NCI-H2196 (cell line): ENCODE measurements at regions not wholly inside any gene's neighbourhood (a gene's known extent, or its start where the extent isn't known, plus 50 kb on each side); places are given as distances from the start of the nearest gene placed in this dataset.
A peak's percentile ranks its signal among the peaks of the same experiment; 100 is the strongest.
"Not testable (repeated sequence)": the region's sequence is repeated elsewhere in the genome, so short reads cannot be mapped to it uniquely, and the experiment has no call there.

Experiments used
- DNase-seq: peaks from one replicate; lab custom pipeline; 2025; ENCODE audit not compliant: unreplicated experiment; lab: John Stamatoyannopoulos, UW

DNA sequence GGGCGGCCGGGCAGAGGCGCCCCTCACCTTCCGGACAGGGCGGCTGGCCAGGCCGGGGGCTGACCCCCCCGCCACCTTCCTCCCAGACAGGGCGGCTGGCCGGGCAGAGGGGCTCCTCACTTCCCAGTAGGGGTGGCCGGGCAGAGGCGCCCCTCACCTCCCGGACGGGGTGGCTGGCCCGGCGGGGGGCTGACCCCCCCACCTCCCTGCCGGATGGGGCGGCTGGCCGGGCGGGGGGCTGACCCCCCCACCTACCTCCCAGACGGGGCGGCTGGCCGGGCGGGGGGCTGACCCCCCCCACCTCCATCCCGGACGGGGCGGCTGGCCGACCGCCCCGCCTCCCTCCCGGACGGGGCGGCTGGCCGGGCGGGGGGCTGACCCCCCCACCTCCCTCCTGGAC lies 1615.5 kb upstream of the C9orf72 start:
- DNase-seq = not testable (repeated sequence)

DNA sequence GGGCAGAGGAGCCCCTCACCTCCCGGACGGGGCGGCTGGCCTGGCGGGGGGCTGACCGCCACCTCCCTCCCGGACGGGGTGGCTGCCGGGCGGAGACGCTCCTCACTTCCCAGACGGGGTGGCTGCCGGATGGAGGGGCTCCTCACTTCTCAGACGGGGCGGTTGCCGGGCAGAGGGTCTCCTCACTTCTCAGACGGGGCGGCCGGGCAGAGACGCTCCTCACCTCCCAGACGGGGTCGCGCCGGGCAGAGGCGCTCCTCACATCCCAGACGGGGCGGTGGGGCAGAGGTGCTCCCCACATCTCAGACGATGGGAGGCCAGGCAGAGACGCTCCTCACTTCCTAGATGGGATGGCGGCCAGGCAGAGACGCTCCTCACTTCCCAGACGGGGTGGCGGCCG lies 1615.9 kb upstream of the C9orf72 start:
- DNase-seq = not testable (repeated sequence)

DNA sequence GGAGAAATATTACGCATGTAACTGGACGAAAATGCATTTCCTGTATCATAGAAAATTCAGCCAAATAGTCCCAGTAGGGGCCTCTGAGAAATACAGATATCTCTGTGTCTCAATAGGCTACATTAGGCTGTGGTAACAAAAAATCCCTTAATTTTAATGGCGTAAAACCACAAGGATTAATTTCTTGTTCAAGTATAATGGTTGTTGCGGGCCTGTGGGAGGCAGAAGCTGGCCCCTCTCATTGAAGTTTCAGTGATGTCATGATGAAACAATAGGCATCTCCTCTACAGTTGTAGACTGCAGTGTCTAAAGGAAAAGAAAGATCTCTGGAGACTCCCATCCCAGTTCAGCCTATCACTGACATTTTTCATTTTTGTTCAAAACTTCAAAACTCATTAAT lies 1625.6 kb upstream of the C9orf72 start:
- DNase-seq = no peak

DNA sequence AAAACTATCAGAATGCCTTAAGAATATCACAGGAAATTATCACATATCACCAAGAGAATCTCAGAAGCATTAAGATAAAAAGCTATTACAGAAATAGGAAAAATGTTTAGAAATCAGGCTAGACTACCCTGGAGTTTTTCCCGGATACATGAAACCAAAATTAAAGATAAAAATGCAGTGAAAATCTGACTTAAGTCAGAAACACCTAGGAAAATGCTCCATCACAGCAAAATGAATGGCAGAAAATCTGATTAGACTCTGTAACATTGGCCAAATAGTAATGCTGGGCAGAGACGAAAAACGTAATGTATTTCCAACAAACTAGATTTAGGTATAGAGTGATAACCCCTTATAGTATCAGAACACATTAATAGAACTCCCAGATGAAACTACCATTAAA lies 1626.7 kb upstream of the C9orf72 start:
- DNase-seq = no peak

DNA sequence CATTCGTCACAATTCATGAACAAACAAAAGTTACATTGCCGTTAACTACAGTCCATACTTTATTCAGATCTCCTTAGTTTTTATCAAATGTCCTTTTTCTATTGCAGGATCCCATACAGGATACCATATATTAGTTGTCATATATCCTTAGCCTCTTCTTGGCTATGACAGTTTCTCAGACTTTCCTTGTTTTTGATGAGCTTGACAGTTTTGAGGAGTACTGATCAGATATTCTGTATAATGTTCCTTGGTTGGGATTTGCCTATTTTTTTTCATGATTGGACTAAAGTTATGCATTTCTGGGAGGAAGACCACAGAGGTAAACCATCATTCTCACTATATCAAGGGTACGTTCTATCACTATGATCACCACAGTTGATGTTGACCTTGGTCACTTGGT lies 1627.4 kb upstream of the C9orf72 start:
- no peak for DNase-seq

DNA sequence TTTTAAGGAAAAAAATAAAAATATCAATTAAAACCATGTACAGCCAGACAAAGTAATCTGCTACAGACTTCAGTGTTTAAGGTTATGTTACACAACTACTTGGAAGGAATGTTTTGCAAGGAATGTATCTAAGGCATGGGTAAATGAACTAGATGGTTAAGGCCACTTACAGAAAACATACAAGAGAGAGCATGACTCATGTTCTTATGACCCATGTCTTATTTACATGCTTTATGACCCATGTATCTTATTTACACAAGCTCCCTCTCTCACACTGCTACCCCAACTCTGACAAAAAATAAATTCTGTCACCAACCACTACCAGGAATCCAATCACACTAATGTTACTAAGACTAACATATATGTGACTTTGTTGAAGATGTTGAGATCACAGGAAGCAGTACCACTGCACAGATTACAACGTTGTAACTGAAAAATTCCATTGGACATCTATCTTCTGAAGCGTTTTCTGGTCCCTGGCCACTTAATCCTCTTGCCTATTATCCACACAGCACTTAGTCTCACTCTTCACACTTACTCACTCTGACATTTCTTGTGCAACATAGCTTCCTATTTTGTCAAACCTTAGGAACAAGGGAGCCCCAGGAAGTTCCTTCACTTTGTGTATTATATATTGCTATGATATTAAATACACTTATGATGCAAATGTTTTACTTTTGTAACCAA lies 1630.1 kb upstream of the C9orf72 start:
- no peak for DNase-seq

DNA sequence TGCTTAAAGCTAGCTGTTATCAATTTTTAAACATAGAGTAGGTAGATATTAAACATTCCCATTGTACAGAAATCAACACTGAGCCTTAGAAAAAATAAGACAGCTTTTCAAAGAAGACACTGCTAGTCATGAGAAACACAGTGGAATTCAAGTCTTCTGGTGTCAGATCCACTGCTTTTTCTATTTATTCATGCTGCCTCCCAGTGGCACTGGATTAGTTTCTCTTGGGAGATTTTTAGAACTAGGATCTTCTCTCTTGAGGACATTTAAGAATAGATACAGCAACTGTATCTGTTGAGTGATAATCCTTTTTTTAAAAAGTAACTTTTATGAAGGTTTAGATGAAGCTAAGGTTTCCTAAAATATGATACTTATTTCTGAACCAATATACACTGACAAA lies 1635.4 kb upstream of the C9orf72 start:
- no peak for DNase-seq

DNA sequence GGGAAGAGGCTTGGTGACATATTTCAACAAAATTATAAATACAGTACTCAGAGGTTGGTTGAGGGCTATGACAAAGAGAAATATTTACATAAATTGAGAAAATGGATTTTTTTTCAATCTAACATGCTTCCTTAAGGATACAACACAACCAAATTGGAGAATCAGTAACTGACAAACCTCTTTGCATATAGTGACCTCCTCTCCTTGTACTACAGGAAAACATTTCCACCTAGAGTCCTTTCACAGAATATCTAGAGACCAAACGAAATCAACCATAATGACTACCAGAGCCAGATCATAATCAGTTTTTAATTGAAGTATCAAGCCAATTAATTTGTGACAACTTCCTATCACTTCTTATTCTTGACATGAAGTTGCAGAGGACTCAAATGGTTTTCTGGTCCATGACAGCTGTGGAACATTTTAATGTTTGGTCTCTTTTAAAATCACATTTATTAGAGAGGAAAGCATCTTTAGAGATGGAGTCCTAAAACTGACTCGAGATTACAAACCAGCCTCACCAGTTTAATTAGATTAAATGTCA lies 1636.5 kb upstream of the C9orf72 start:
- no peak for DNase-seq

DNA sequence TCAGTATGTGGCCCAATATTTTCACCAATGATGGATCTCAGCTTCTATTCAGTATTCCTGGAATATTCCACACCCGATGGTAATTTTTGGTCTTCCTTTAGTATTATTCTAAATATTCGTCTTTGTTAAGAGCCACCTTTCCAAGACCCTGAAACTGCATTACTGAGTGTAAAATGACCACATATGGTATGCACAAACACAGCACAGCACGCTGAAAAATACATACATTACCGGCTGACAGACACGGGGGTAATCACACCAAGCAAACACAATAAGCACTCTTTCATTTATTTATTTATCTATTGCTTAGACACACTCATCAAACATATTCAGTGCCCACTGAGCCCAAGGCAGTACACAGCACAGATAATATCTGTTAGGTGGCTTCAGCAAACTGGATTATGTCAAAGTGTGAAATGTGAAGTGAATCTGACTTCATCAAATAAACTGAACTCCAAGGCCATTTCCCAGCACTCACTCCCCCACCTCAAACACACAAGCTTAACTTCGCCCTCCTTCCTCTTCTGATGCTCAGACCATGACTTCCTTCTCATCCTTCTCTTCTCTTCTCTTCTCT lies 1637.8 kb upstream of the C9orf72 start:
- no peak for DNase-seq

DNA sequence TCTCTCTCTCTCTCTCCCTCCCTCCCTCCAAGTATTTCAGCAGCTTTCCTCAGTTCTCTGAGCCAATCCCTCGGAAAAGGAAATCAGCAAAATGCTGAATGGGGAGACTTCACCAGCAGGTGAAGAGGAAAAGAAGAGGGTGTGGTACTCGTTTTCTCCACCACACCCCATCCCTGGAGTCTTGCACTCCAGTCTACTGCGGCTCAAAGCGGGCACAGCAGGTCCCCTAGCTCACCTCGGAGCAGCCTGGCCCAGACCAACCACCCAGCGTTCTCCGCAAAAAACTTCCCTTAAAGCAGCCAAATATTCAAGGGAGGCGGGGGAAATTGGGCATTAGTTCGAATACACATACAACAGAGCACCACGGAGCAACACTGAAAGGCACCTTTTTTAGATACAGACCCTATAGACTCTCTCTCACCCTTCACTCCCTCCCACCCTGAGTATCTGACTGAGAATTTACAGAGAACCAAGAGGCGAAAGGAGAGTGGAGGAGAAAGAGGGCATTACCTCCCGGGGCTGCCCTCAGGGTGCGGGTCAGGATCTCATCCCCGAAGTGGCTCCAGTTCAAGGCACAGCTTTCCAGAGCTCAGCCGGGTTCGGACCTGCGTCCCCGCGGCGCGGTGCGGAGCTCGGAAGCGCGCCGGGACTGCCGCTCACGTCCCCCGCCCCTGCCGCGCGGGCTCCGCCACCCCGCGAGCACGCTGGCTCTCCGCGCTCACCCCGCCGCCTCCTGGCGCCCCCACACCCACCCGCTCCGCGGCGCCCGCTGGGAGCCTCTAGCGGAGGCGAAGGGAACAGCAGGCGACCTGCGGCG lies 1638.5 kb upstream of the C9orf72 start:
- DNase-seq = peak; percentile 72

DNA sequence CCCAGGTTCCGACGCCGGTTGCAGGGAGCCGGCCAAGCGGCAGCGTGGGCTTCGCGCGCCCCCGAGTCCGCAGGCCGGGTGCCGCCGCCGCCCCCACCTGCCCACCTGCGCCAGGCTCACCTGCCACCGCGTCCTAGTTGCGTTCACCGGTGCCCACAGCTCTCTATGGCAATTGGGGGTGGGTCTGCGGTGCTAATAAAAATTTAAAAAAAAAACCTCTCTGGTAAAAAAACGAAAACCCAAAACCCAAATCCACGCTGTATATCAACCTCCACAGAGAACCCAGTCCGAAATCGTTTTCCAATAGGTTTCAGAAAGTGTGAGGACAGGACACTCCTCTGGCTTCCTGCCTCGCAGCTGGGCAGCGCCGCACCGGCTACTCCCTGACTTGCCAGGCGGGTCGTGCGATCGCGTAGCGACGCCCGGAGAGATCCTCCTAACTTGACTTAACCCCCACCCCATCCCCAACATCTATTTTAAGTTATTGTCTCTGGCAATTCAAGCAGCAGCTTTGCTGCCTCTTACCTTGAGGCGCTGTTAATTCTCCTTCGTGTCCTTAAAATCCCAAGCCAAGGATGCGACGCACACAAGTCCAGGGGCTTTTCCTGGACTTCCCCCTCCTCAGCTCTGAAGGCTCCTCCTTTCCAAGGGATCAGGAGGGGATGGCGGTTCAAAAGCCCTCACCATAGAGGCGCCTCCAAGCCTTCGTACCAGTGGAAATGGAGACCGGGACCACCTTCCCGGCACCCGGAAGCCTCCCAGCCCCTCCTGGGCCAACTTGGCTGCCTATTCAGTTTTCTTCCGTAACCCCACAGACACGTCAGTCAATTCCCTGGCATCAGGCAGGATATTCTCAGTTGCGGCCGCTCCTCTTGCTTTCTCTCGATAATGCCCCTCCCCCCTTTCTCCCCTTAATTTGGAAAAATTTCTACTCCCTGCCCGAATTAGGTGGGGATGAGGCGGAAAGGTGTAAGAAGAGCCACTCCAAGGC lies 1639.4 kb upstream of the C9orf72 start:
- DNase-seq = peak; percentile 26

DNA sequence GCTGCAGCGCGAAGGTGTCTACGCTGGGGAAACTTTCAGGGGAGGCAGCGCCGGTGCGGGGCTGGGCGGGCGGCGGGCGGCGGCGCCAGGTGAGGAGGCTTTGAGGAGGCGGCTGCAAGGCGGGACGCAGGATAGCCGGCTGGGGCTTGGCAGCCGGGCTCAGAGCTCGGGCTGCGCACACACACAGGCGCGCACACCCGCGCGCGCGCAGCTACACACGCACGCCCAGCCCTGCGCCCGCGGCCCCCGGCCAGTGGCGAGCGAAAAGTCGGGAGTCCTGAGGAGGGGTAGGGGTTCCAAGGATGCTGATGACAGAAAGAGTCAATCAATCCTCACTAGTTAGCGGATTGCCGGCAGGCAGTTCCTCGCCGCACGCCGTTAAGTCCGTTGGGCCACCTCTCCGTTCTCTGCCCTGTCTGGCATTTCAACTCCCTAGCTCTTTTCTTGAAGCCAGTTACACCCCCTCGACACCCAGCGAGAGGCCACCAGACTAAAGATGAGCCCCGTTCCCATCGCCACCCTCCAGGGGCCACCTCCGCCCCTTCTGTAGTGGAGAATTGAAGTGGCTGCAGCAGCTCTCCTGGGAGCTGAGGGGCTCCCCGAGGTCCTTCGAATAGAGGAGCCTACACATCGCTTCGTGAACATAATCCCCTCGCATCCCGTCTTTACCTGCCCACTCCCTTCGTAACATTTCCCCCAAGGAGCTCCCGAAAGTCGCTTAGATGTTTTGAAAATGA lies 1640.3 kb upstream of the C9orf72 start, which contains the start of gene LINGO2:
Gene LINGO2 (minus strand): TSS at position 185 of the 737 bp plus-strand sequence.
- DNase-seq = peak; percentile 37

DNA sequence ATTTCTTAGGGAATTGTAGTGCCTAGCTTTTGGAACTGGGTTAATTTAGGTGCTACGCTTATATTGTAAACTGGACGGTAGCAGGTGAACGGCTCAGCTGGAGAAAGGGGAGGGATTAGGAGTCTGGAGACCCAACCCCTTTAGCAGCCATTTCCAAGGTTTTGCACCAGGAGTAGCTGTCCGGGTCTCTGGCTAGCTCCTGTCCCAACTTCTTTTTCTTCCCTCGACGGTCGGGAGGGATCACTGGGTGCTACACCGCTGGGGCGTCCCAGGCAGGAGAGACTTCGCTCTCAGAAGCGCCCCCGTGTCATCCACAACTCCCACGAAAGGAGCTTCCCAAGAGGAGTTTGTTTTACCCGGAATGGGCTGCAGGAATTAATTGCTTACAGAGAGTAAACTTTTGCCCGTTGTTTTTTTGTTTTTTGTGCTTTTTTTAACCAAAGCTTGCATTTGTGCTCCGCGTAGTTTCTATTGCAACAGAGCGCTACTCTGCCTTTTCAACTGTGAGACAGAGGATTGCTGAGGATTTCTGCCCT lies 1640.9 kb upstream of the C9orf72 start:
- peak; percentile 49 for DNase-seq

DNA sequence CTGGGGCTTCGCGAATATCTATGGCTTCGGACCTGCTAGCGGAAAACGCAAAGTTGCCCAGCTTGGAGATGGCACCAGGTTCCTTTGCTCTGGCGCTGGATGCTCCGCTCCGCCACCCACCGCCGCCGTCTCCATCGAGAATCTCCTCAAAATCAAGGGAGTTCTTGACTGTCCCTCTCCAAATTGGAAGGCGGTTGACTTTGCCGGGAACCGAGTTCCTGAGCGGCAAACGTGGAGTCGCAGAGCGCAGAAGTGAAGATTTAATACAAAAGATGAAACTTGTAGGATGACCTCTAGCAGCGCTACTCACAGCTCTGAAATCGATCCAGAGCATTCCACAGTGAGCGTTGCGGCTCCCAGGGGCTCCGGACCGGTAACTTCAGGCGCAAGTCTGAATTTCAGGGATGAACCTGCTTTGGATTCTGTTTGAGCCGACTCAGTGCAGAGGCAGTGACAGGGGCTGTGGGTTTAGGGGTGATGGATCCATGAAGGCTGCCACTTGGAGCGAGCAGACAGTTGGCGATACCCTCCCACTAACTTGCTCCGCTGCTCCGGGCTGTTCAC lies 1641.5 kb upstream of the C9orf72 start:
- no peak for DNase-seq

DNA sequence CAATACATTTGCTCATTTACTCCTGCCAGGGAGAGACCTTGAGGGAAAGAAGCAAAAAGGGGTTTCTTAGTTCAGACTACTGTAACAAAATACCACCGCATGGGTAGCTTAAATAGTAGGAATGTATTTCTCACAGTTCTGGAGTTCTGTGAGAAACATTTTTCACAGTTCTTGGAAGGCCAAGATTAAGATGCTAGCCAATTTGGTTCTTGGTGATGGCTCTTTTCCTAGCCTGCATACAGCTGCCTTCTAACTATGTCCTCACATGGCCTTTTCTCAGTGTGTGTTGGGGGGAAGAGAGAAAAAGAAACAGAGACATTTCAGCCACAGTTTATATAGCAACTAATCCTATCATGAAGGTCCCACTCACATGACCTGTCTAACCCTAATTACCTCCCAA lies 1644.7 kb upstream of the C9orf72 start:
- no peak for DNase-seq

DNA sequence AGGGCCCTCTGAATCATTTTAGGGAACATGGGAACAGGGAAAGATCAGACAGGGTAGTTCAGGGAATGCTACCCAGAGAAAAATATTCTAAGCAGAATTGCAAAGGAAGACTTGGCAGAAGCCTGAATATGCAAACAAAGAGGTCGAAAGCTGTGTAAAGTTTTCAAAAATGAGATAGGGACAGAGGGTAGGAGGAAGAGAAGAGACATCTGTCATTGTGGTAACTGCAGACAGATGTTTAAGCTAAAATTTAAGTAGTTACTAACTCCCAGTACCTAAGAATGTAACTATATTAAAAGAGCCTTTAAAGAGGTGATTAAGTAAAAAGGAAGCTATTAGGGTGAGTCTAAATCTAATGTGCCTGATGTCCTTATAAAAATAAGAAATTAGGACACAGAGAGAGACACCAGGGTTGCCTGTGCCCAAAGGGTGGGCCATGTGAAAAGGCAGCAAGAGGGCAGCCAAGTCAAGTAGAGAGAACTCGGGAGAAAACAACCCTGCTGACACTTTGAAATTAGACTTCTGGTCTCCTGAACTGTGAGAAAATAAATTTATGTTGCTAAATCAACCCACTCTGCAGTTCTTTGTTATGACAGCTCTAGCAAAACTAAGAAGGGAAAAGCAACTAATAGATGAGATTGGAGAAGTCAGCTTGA lies 1647.4 kb upstream of the C9orf72 start:
- DNase-seq = no peak

DNA sequence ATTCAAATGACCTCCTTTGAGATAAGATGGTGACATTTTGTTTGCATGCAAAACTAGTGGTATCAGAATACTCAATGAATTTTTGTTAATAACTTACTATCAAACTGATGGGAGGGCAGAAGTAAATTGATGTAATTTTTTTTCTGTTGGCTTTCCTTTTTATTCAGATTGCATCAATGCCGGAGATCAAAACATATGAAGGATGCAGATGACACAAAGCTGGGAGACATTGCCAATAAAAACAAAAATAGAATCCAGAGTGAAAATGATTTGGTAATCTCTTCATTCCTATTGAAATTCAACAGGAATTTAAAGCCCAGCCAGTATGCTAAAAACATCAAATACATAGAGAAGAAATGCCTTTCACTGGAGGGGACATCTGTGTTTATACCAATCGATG lies 1655.3 kb upstream of the C9orf72 start:
- DNase-seq = no peak

DNA sequence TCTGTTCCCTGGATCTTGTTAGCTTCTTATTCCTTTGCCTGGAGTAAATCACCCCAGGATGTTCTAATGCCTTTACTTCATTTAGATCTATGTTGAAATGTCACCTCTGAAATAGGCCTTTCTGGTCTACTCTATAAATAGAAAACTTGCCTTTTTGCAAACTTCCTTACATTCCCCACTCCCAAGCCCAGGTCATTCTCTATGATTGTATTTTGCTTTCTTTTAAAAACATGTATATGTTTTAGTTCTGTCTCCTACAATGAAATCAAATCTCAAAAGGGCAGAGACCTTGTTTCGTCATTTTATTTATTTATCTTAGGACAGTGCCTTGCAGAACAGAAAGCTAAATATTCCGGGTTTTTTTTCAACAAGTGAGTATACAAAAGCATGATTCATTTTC lies 1657.7 kb upstream of the C9orf72 start:
- DNase-seq = no peak

DNA sequence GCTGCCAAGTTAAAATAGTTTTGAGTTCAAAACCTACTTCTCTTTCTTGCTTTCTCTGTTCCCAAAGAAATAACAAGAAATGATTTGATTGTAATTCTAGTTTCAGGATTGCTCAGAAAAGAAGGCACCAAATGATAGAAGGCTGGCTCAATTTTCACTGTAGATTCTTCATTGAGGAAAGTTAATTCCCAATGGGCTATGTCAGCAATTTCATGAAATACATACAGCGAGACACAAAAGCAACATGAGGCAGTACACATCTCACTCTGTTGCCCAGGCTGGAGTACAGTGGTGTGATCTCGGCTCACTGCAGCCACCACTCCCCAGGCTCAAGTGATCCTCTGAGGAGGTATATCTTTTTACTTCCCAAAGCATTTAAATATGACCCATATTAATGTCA lies 1659.9 kb upstream of the C9orf72 start:
- DNase-seq = no peak
